HG02588 (cell line): ENCODE measurements at regions not wholly inside any gene's neighbourhood (a gene's known extent, or its start where the extent isn't known, plus 50 kb on each side); places are given as distances from the start of the nearest gene placed in this dataset.
"Not testable (repeated sequence)": the region's sequence is repeated elsewhere in the genome, so short reads cannot be mapped to it uniquely, and the experiment has no call there.

ENCODE experiments used
- ATAC-seq: cut with Tn5 transposase; IDR thresholded peaks from one replicate; pipeline ENCODE4 v1.9.1; 2021; ENCODE audit warnings: mild to moderate bottlenecking, moderate library complexity; ENCODE audit not compliant: unreplicated experiment

GRCh38 chr11:87491381-87491780 lies 453.6 kb downstream of the TMEM135 start:
- no peak for ATAC-seq

DNA sequence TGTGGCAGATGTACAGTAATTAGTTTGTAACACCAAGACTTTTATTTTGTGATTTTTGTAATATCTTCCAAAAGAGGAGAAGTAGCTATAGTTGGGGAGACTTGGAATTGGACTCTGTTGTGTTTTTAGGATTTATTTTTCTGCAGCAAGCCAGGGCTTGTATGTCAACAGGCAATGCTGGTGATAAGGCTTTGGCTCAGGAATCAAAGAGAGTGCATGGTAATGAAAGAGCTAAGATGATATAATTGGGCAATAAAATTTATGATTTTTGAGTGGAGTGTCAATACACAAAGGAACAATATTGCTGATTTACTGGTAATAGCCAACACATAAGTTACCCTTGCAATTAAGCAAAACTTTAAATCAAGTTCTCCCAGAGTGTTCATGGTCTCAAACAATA lies 452.9 kb downstream of the TMEM135 start:
- no peak for ATAC-seq

DNA sequence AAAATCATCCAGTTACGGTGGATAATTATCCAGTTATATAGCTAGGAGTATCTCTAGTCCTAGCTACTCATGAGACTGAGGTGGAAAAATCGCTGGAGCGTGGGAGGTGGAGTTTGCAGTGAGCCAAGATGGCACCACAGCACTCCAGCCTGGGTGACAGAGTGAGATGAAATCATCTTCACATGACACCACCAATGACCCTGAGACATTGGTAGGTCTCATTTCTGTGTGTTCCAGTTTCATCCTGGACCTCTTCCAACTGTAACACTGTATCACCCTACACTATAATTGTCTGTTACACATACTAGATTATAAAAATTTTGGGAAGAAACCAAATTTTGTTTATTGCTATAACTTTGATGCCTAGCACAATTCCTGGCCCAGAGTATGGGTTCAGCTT lies 446.8 kb downstream of the TMEM135 start:
- no peak for ATAC-seq

DNA sequence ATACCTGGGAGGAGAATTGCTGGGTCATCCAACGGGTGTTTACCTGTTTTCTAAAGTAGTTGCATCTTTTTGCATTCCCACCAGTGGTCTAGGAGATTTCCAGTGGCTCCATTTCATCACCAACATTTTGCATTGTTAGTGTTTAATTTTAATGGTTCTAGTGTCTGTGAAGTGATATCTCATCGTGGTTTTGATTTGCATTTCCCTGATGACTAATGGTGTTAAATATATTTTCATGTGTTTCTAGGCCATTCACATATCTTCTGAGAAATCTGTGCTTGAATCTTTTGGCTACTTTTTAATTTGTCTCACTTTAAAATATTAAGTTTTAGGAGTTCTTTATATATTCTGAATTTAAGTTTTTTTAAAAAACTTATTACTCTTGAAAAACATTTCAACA lies 439.6 kb downstream of the TMEM135 start:
- no peak for ATAC-seq

DNA sequence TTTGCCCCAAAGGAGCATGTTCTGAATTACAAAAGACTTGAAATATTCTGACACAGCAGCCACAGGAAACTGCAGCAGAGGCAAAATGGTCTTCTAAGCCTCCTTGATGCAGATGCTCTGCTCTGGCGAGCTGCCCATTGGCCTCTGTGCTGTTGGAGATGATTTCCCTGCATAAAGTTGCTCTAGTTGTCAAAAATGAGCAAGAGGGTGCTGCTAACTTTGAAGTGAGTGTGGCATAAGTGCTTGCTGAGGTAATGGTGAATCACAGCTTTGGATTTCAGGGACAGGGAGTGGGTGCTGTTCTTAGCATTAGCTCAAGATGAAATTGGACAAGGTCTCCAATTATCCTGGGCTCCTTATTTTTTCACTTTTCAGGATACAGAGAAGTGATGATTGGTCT lies 435.4 kb downstream of the TMEM135 start:
- ATAC-seq = no peak

GRCh38 chr11:87466223-87466622 lies 428.5 kb downstream of the TMEM135 start:
- no peak for ATAC-seq

DNA sequence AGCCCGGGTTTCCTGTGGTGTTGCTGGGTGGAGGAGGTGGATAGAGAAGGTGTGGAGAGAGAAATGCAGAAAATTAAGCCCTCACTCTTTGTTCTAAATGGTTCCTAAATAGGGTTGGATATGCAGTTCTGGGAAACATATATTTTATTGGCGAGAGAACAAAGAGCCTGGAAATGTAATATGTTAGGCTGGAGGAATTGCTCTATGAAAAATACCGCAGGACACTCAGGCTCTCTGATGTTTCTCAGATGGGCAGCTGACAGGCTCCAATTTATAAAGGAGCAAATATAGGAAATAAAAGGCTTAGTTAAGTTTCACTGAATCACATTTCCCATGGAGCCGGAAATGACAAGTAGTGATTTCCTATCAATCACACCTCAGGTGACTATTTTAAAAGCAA lies 428.0 kb downstream of the TMEM135 start:
- ATAC-seq = no peak

DNA sequence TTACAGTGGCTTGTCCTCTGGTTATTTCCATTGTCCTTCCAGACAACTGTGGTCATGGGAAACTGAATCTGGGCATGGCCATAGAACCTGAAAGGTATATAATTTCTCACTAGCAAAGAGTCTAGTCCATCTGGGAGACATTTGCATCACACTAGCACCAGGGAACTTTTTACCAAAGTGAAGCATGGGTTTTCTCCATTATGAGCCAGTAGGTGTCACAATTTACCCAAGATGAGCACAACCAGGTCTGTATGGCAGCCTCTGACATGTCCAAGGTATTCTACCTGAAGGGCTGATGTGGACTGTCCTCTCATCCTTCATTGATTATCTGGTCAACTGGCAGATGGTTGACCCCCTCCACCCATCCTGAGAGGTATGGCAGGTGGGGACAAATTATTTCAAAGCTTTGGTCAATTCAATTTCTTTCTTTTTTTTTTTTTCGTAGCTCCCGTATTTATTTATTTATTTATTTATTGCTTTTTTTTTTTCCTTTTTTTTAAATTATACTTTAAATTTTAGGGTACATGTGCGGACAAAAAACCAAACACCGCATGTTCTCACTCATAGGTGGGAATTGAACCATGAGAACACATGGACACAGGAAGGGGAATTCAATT lies 425.9 kb downstream of the TMEM135 start:
- ATAC-seq = peak; percentile 55

DNA sequence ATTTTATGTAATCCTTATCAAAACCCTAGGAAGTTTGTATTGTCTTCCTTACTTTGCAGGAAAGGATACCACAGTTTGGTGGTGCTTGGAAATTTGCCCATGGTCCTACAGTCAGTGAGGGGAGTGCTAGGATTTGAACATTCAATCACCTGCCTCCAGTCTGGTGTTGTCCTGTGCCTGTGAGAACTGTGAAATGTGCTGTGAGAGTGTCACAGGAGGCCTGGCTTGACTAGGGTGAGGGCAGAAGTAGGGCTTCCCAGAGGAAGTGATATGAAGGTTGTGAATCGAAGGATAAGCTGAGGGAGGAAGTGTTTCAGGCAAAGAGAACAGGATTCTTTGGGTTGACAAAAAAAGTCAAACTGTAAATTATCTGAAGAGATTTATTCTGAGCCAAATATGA lies 424.4 kb downstream of the TMEM135 start:
- no peak for ATAC-seq

DNA sequence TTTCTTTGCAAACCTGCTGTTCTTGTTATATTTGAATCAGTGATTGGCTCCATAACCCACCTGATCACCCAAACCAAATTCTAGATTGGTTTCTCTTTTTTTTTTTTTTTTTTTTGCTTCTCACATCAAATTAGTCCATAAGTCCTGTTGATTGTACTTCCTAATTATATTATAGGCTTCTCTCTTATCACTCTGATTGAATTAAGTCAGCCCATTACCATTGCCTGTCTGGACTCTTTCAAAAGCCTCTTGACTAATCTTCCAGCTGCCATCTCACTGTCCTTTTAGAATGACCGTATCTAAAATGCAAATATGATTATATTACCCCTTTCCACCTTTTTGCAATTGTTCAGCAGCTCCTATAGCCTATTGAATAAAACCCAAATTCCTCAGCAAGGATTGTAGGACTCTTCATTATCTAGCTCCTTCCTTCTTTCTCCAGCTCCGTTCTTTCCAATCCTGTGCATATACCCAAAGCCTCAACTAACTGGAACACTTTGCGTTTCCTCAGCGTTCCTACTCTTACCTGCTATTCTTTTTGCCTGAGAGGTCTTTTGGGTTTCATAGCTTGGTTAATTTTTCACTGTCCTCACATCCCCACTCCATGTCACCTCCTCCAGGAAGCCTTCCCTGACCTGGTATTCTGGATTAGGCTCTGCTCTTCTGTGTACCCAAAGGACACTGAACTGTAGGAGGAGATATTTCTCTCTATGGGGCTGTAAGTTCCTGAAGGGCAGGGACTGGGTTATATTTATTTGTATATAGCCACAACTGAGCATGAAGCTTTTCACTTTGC lies 423.3 kb downstream of the TMEM135 start:
- no peak for ATAC-seq

GRCh38 chr11:87460279-87460678 lies 422.5 kb downstream of the TMEM135 start:
- no peak for ATAC-seq

GRCh38 chr11:87459351-87459750 lies 421.6 kb downstream of the TMEM135 start:
- ATAC-seq = no peak

DNA sequence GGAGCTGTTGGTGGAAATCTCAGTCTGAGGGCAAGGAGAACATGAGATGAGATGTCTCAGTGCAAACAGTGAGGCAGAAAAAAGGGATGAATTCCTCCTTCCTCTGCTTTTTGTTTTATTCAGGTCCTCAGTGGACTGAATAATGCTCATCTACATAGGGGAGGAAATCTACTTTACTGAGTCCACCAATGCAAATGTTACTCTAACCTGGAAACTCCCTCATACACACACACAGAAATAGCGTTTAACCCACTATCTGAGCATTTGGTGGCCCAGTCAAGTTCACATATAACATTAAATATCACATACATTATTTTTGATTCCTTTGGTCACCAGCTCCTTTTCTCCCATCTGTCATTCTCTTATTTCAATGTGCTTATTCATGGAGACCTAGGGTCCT lies 418.8 kb downstream of the TMEM135 start:
- peak; percentile 55 for ATAC-seq

GRCh38 chr11:87455180-87455579 lies 417.4 kb downstream of the TMEM135 start:
- ATAC-seq = no peak

GRCh38 chr11:87454241-87454640 lies 416.5 kb downstream of the TMEM135 start:
- peak; percentile 72 for ATAC-seq

DNA sequence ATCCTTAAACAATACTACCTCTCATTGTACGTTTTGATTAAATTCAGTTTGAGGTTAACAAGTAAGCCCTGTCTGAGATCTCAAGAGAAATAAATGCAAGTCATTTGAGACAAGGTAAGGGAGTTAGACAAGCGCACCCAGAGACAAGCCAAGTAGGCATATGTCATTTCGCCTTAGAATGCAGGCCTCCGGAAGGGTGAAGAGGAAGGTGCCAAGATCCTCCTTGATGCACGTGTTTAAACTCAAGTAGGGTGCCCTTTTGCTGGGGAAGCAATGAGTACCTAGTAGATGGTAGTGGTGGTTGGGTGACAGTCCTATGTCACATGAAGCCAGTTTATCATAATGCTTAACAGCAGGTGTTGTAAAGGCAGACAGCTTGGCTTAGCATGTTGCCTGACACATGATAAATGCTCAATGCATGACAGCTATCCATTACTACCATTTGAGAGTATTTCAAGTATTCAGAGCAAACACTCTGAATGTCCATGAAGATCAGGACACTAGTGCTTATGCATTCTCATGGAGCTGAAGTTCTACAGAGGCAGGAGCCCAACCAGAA lies 415.9 kb downstream of the TMEM135 start:
- peak; percentile 6 for ATAC-seq

GRCh38 chr11:87452025-87452424 lies 414.3 kb downstream of the TMEM135 start:
- not testable (repeated sequence) for ATAC-seq

DNA sequence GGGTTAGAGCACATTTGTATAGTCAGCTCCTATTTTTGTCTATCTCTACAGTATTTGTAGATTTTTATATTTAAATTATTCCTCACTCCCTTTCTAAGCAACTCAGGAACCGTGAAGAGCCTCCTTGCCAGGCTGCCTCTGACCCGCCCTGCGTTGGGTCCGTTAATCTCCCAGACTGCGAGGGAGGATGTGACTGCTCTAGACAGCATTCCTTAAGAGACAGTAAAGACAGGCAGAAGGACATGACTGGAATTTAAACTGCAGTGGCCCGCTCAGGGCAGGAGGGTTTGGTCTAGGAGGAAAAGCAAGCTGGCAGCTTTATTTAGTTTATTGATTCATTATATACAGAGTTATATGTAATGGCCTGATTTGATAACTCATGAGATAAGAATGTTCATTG lies 413.7 kb downstream of the TMEM135 start:
- ATAC-seq = no peak

- no peak for ATAC-seq
These were observed 409.9 kb downstream of the TMEM135 start for GRCh38 chr11:87447606-87448005.

GRCh38 chr11:87444993-87445392 lies 407.3 kb downstream of the TMEM135 start:
- ATAC-seq = no peak

- ATAC-seq = no peak
These were observed 406.0 kb downstream of the TMEM135 start for GRCh38 chr11:87443707-87444106.

GRCh38 chr11:87440076-87440770 lies 402.5 kb downstream of the TMEM135 start:
- ATAC-seq = no peak
